ENCODE measurements at regions not wholly inside any gene's neighbourhood (a gene's known extent, or its start where the extent isn't known, plus 50 kb on each side); places are given as distances from the start of the nearest gene placed in this dataset.

DNA sequence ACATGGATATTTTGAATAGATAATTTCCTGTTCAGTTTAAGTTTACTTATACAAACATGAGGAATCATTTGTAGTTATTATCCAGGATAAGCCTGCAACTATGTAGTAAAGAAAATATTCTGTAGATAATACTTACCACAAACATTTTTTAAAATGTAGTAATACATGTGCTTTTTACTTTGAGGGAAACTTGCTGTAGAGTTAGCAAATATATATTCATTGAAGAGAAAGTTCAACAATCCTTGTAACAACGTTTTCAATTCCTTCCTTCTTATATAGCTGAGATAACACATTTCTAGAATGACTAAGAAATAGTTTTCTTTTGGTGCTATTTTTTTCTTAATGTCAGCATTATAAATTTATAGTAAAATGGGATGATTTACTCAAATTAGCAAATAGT, 664.6 kb upstream of the ADAMTS5 start:
- TF ChIP-seq, protein P1, sequence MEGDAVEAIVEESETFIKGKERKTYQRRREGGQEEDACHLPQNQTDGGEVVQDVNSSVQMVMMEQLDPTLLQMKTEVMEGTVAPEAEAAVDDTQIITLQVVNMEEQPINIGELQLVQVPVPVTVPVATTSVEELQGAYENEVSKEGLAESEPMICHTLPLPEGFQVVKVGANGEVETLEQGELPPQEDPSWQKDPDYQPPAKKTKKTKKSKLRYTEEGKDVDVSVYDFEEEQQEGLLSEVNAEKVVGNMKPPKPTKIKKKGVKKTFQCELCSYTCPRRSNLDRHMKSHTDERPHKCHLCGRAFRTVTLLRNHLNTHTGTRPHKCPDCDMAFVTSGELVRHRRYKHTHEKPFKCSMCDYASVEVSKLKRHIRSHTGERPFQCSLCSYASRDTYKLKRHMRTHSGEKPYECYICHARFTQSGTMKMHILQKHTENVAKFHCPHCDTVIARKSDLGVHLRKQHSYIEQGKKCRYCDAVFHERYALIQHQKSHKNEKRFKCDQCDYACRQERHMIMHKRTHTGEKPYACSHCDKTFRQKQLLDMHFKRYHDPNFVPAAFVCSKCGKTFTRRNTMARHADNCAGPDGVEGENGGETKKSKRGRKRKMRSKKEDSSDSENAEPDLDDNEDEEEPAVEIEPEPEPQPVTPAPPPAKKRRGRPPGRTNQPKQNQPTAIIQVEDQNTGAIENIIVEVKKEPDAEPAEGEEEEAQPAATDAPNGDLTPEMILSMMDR (IDR thresholded peaks at IDR 0.05; ENCODE audit: low read depth, low read length) = no peak
- no peak for TF ChIP-seq POLR2A (IDR thresholded peaks at IDR 0.05; ENCODE audit: extremely low read depth, insufficient read length)

Measured in NB4 (cell line).